Astrocyte of the cerebellum (primary cell): ENCODE measurements at regions not wholly inside any gene's neighbourhood (a gene's known extent, or its start where the extent isn't known, plus 50 kb on each side); places are given as distances from the start of the nearest gene placed in this dataset.

ENCODE experiments used
- DNase-seq: peaks from one replicate; pipeline ENCODE4 v3.0.0-alpha.2; 2011; ENCODE audit warnings: low read depth
- H3K4me3 ChIP-seq: 2 replicates; pipeline ENCODE4 v1.5.1; 2011; ENCODE audit warnings: mild to moderate bottlenecking, low read depth, low read length, moderate library complexity
- CTCF ChIP-seq: IDR thresholded peaks from 2 replicates; pipeline ENCODE4 v1.5.1; 2012; ENCODE audit warnings: low read length, low read depth, moderate library complexity, mild to moderate bottlenecking; ENCODE audit errors: missing control alignments
- in situ Hi-C: cut with HindIII; loops from 2 replicates; pipeline ENCODE4 v1.10.0; 2017; ENCODE audit warnings: low sequenced_read_pairs

- no peak for TF ChIP-seq CTCF
- in situ Hi-C loops, result loop anchor here (5.0 kb wide), 1 partner anchor 90 kb away; no protein-coding TSS in a partner anchor
- DNase-seq, result no peak
Measured at GRCh38 chr1:233732206-233732605, 118.3 kb downstream of the KCNK1 start.

GRCh38 chr1:233734456-233734855, 120.5 kb downstream of the KCNK1 start:
- H3K4me3 ChIP-seq, result no peak overlapping the region
- DNase-seq, result no peak
- in situ Hi-C loops, result loop anchor here (5.0 kb wide), 1 partner anchor 88 kb away; no protein-coding TSS in a partner anchor
- no peak for TF ChIP-seq CTCF

More at GRCh38 chr1:233732206-233732605, 118.3 kb downstream of the KCNK1 start:
- no peak overlapping the region for H3K4me3 ChIP-seq

- in situ Hi-C loops, result no loop called here
- H3K4me3 ChIP-seq, result no peak overlapping the region
- DNase-seq, result no peak
- TF ChIP-seq CTCF, result no peak
Measured at GRCh38 chr1:233735331-233735730, 121.4 kb downstream of the KCNK1 start.

- in situ Hi-C loops, result no loop called here
- TF ChIP-seq CTCF, result no peak
- DNase-seq, result no peak
- no peak overlapping the region for H3K4me3 ChIP-seq
Measured at GRCh38 chr1:233735847-233736246, 121.9 kb downstream of the KCNK1 start.

- no peak for TF ChIP-seq CTCF
- in situ Hi-C loops, result no loop called here
Measured at GRCh38 chr1:233737341-233737740, 123.4 kb downstream of the KCNK1 start.

GRCh38 chr1:233738396-233738795, 124.5 kb downstream of the KCNK1 start:
- no peak for TF ChIP-seq CTCF
- in situ Hi-C loops, result no loop called here
- H3K4me3 ChIP-seq, result no peak overlapping the region
- DNase-seq, result no peak

More at GRCh38 chr1:233737341-233737740, 123.4 kb downstream of the KCNK1 start:
- DNase-seq, result no peak
- H3K4me3 ChIP-seq, result no peak overlapping the region

- TF ChIP-seq CTCF, result no peak
- in situ Hi-C loops, result no loop called here
- no peak overlapping the region for H3K4me3 ChIP-seq
- no peak for DNase-seq
Measured at GRCh38 chr1:233738850-233739249, 124.9 kb downstream of the KCNK1 start.
